ENCODE measurements at regions not wholly inside any gene's neighbourhood (a gene's known extent, or its start where the extent isn't known, plus 50 kb on each side); places are given as distances from the start of the nearest gene placed in this dataset.

DNA sequence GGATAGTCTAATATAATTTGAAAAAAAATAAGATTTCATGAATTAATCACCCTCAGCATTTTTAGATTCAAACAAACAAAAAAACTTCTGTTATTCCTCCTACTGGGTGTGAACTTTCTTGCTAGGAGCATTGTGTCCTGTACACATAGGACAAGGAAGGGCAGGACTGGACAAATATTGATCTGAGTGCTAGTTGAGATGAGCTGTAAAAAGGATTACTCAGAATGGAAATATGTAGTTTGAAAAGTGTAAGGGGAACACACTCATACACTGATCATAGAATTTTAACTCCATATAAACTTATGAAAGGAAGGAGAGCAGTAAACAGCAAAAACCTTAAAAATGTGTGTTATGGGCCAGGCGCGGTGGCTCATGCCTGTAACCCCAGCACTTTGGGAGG, 156.5 kb upstream of the ZNF648 start:
- TF ChIP-seq POLR2A (IDR thresholded peaks at IDR 0.05; ENCODE audit: low read depth) (no peak), CTCF (IDR thresholded peaks at IDR 0.05) (no peak)

All from esophagus muscularis mucosa (tissue), 3 donors.